GM12878 (cell line): ENCODE measurements at regions not wholly inside any gene's neighbourhood (a gene's known extent, or its start where the extent isn't known, plus 50 kb on each side); places are given as distances from the start of the nearest gene placed in this dataset.

Experiments
- ATAC-seq: fragments of 200-7000 bp; cut with Tn5 transposase; 3 replicates; pipeline ENCODE4 v1.9.1; 2020; ENCODE audit warnings: mild to moderate bottlenecking, moderate library complexity
- BruUV-seq: library from RNA; stranded (reverse); fragments of 400-500 nt; replicated peaks from 2 replicates; lab custom pipeline; 2021; lab: Mats Ljungman, UMichigan
- CTCF ChIA-PET: fragments of 300-600 bp; sonication (Branson Sonifier 250); formaldehyde crosslinking; extraction: SDS; loops from one replicate; lab custom pipeline; 2021; ENCODE audit warnings: inconsistent platforms; lab: Yijun Ruan, JAX
- POLR2A ChIA-PET: fragments of 350-600 bp; formaldehyde crosslinking; extraction: SDS; loops from one replicate; lab custom pipeline; 2021; ENCODE audit warnings: inconsistent platforms; lab: Charles Lee
- RAD21 ChIA-PET: fragments of 300-600 bp; sonication (Branson Sonifier 250); formaldehyde crosslinking; loops from one replicate; lab custom pipeline; 2023; ENCODE audit warnings: antibody characterized with exemption; ENCODE audit not compliant: unreplicated experiment; lab: Charles Lee
- SMC1A ChIA-PET: fragments of 300-600 bp; sonication (Branson Sonifier 250); formaldehyde crosslinking; loops from one replicate; lab custom pipeline; 2023; ENCODE audit not compliant: unreplicated experiment, uncharacterized antibody; lab: Charles Lee
- DNase-seq: peaks from one replicate; pipeline ENCODE4 v3.0.0-alpha.2; 2011; ENCODE audit warnings: low read depth, low spot score
- FAIRE-seq: peaks from 3 replicates; lab custom pipeline; 2011; peaks lifted over from hg19 to GRCh38; lab: Jason Lieb, UNC
- H2AFZ ChIP-seq: 2 replicates; pipeline ENCODE4 v1.6.0; 2011; ENCODE audit warnings: low read depth, low read length, control low read depth; ENCODE audit not compliant: control insufficient read depth
- H3K27ac ChIP-seq: 2 replicates; pipeline ENCODE4 v1.5.1; 2011; ENCODE audit warnings: control low read depth; ENCODE audit not compliant: control insufficient read depth, insufficient read depth
- H3K27me3 ChIP-seq, 2 experiments: replicated peaks in 1 of 2; 2 replicates each; pipeline versions ENCODE4 v1.6.0 to v1.6.1; 2011; ENCODE audit warnings: low read length in 1 of 2; ENCODE audit not compliant: control insufficient read depth in 2 of 2, insufficient read depth in 2 of 2
- H3K36me3 ChIP-seq, 2 experiments: 2 replicates each; pipeline ENCODE4 v1.5.1; 2011; ENCODE audit warnings: low read length in 1 of 2; ENCODE audit not compliant: control insufficient read depth in 2 of 2, insufficient read depth in 2 of 2
- H3K4me1 ChIP-seq: 2 replicates; pipeline ENCODE4 v1.6.1; 2011; ENCODE audit warnings: mild to moderate bottlenecking, low read length, moderate library complexity, mixed read lengths; ENCODE audit not compliant: control insufficient read depth, insufficient read depth
- H3K4me2 ChIP-seq: 2 replicates; pipeline ENCODE4 v1.6.0; 2011; ENCODE audit warnings: control low read depth; ENCODE audit not compliant: control insufficient read depth, insufficient read depth
- H3K4me3 ChIP-seq: fragments of 200-600 bp; sonication (generic); 2 replicates; pipeline ENCODE4 v1.5.1; 2016
- H3K79me2 ChIP-seq: 2 replicates; pipeline ENCODE4 v1.6.0; 2011; ENCODE audit warnings: low read length; ENCODE audit not compliant: control insufficient read depth, insufficient read depth
- H3K9ac ChIP-seq: 2 replicates; pipeline ENCODE4 v1.8.0; 2011; ENCODE audit warnings: low read length, control low read depth, mixed read lengths; ENCODE audit not compliant: control insufficient read depth, insufficient read depth
- H3K9me3 ChIP-seq: replicated peaks from 3 replicates; pipeline ENCODE4 v1.5.1; 2011; ENCODE audit warnings: mild to moderate bottlenecking, low read length; ENCODE audit not compliant: control insufficient read depth, insufficient read depth
- H4K20me1 ChIP-seq: 2 replicates; pipeline ENCODE4 v1.6.0; 2011; ENCODE audit not compliant: control insufficient read depth, insufficient read depth
- BCL11A ChIP-seq: IDR thresholded peaks from 2 replicates; pipeline ENCODE4 v1.6.1; 2011; ENCODE audit warnings: low read depth, low read length
- EZH2 ChIP-seq: IDR thresholded peaks from 2 replicates; pipeline ENCODE4 v1.6.1; 2012; ENCODE audit warnings: low read depth, mild to moderate bottlenecking, control low read depth, inconsistent platforms, low read length, borderline replicate concordance; ENCODE audit not compliant: control insufficient read depth
- FOXM1 ChIP-seq: IDR thresholded peaks from 2 replicates; pipeline ENCODE4 v1.6.1; 2012; ENCODE audit warnings: low read depth, mild to moderate bottlenecking, inconsistent platforms, low read length, moderate library complexity
- GATAD2B ChIP-seq: fragments of 450-650 bp; conservative IDR thresholded peaks from 2 replicates; pipeline ENCODE4 v1.6.1; 2017; ENCODE audit warnings: low read depth, mild to moderate bottlenecking, moderate library complexity
- HDAC6 ChIP-seq: fragments of 200-600 bp; sonication (generic); IDR thresholded peaks from one replicate; pipeline ENCODE4 v1.8.0; 2017; ENCODE audit warnings: antibody characterized with exemption; ENCODE audit not compliant: unreplicated experiment
- IKZF2 ChIP-seq, 2 experiments: fragments of 450-650 bp; IDR thresholded peaks; 2 replicates each; pipeline ENCODE4 v1.6.1; 2017; ENCODE audit warnings: mild to moderate bottlenecking in 2 of 2, moderate library complexity in 2 of 2
- MAX ChIP-seq: IDR thresholded peaks from 2 replicates; pipeline ENCODE4 v1.6.1; 2012; ENCODE audit warnings: low read depth, low read length, improper control_type of control experiment
- POU2F2 ChIP-seq: IDR thresholded peaks from 3 replicates; pipeline ENCODE4 v1.6.1; 2011; ENCODE audit warnings: low read depth, mild to moderate bottlenecking, low read length, borderline replicate concordance
- RBBP5 ChIP-seq: fragments of 200-600 bp; sonication (generic); conservative IDR thresholded peaks from 2 replicates; pipeline ENCODE4 v1.6.1; 2016
- SMC3 ChIP-seq: IDR thresholded peaks from 2 replicates; pipeline ENCODE4 v1.6.1; 2011; ENCODE audit warnings: low read length, improper control_type of control experiment, borderline replicate concordance
- STAT3 ChIP-seq: IDR thresholded peaks from 2 replicates; pipeline ENCODE4 v1.6.1; 2011; ENCODE audit warnings: low read depth, low read length, improper control_type of control experiment
- TCF3 ChIP-seq: IDR thresholded peaks from 2 replicates; pipeline ENCODE4 v1.6.1; 2012; ENCODE audit warnings: low read depth, mild to moderate bottlenecking, low read length, borderline replicate concordance; ENCODE audit not compliant: insufficient read depth
- WRNIP1 ChIP-seq: IDR thresholded peaks from 2 replicates; pipeline ENCODE4 v1.6.1; 2011; ENCODE audit warnings: low read depth, low read length, improper control_type of control experiment, borderline replicate concordance
- ZNF274 ChIP-seq: IDR thresholded peaks from one replicate; pipeline ENCODE4 v1.8.0; 2011; ENCODE audit not compliant: insufficient read length, insufficient read depth
- WGBS: methylation state at CpG from one replicate; pipeline ENCODE4 v1.1.6; 2016; ENCODE audit warnings: low lambda C conversion rate; ENCODE audit not compliant: insufficient replicate concordance, insufficient coverage; ENCODE audit errors: missing lambda C conversion rate; 5-methylcytosine and 5-hydroxymethylcytosine counted together
- in situ Hi-C: fragments of 300-500 bp; cut with MboI; formaldehyde crosslinking; loops from 9 replicates; pipeline ENCODE4 v1.14.3; 2018; ENCODE audit warnings: mixed read lengths
- intact Hi-C: fragments of 100-400 bp; cut with micrococcal nuclease; formaldehyde crosslinking; loops from one replicate; pipeline ENCODE4 v1.14.2; 2022; ENCODE audit not compliant: unreplicated experiment

- CTCF ChIA-PET, result no interaction called here
- 55% methylated on average over 20 of the region's 22 CpGs for WGBS
- Histone ChIP-seq H3K27ac (no peak overlapping the region), H3K36me3 (no peaks in the 10 kb centered on the region), H3K27me3 (no peaks in the 10 kb centered on the region), H3K79me2 (no peaks in the 10 kb centered on the region), H3K9me3 (no peaks in the 10 kb centered on the region; the same call in 1 of the 3 replicates), H3K4me2 (no peak overlapping the region), H4K20me1 (no peaks in the 10 kb centered on the region), H3K4me3 (no peak overlapping the region), H3K9ac (no peak overlapping the region), H3K4me1 (no peaks in the 10 kb centered on the region), H2AFZ (no peak overlapping the region)
- RAD21 ChIA-PET, result no interaction called here
- intact Hi-C loops (no loop called here), in situ Hi-C loops (no loop called here)
- no peak for TF ChIP-seq EZH2
- no peak for TF ChIP-seq ZNF274
- no peak for TF ChIP-seq POU2F2
- no peak for TF ChIP-seq BCL11A
- no peak for TF ChIP-seq WRNIP1
- no peak for TF ChIP-seq GATAD2B
- no peak for TF ChIP-seq RBBP5
- DNase-seq, result no peak
- no peak for ATAC-seq
- BruUV-seq, result no TSS peak
- FAIRE-seq, result no peak
- POLR2A ChIA-PET, result no interaction called here
- SMC1A ChIA-PET, result no interaction called here
Measured at GRCh38 chr6:170165471-170166117, 125.3 kb downstream of the DLL1 start.

GRCh38 chr6:170165085-170165470, 125.8 kb downstream of the DLL1 start:
- RAD21 ChIA-PET, result no interaction called here
- H3K27me3 ChIP-seq, result no peaks in the 10 kb centered on the region
- H3K4me2 ChIP-seq, result no peak overlapping the region
- POLR2A ChIA-PET, result no interaction called here
- no peaks in the 10 kb centered on the region for H4K20me1 ChIP-seq
- in situ Hi-C loops, result no loop called here
- H3K27ac ChIP-seq, result no peak overlapping the region
- ATAC-seq, result no peak
- BruUV-seq, result no TSS peak
- WGBS, result 72% methylated on average over 10 of the region's 11 CpGs
- TF ChIP-seq SMC3, result no peak
- TF ChIP-seq HDAC6, result no peak
- TF ChIP-seq TCF3, result no peak
- no peak for TF ChIP-seq STAT3
- TF ChIP-seq MAX, result no peak
- TF ChIP-seq IKZF2 (IDR thresholded peaks at IDR 0.05), result no peak
- TF ChIP-seq FOXM1, result no peak
- TF ChIP-seq, all 136 proteins: peak for 0
- Histone ChIP-seq H3K4me1 (no peaks in the 10 kb centered on the region), H2AFZ (no peak overlapping the region), H3K79me2 (no peaks in the 10 kb centered on the region), H3K36me3 (no peaks in the 10 kb centered on the region), H3K9ac (no peak overlapping the region), H3K9me3 (no peaks in the 10 kb centered on the region; the same call in 1 of the 3 replicates), H3K4me3 (no peak overlapping the region)
- CTCF ChIA-PET, result no interaction called here
- DNase-seq (no peak), FAIRE-seq (no peak)
- intact Hi-C loops, result no loop called here
- SMC1A ChIA-PET, result no interaction called here
